ENCODE measurements at regions not wholly inside any gene's neighbourhood (a gene's known extent, or its start where the extent isn't known, plus 50 kb on each side); places are given as distances from the start of the nearest gene placed in this dataset.

DNA sequence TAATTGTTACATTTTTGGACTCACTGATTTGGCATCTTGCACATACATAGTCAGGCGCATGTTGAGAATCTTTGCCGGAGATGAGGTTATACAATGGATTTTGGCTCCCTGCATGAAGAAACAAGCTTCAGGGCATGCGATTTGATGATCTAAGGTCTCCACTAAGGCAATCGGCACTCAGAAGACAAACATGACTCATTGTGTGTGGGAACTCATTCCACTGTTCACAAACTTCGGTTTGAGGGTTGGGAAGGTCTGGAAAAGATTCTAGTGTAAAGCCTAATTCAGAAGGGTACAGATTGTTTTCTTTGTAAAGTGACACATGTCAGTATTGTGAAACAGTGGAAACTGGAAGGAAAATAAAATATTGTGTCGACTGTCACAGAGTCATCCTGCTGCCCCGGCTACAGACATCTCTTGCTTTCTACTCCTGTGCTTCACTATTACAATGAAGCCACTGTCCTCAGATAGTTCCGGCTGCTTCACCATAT, 192.6 kb upstream of the HMGA2 start:
- no peak for DNase-seq

DNA sequence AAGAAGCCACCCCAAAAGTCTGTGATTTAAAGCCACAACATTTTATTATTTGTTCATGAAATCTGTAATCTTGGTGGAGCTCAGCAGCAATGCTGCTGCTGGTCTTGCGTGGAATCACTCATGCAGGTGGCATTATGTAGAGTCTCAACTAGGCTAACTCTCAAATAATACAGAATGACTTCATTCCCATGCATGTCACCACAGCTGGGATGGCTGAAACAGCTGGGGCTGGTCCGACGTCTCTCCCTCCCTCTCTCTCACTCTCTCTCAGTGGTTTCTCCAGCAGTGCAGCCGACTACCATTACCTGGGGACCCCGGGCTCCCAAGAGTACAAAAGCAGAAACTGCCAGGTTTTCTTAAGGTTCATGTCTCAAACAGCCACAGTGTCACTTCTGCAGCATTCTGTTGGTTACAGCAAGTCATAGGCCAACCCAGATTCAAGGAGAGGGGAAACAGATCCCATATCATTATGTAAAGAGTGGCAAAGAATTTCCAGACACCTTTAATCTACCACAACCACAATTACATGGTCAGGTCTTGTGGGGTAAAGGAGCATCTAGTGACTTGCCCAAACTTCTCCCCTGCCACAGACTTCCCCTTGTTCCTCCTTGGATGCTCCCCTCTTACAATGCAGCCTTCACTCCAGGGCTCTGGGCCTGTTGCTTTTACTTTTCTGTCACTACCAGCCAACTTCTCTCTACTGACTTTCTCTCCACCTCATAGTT, 192.0 kb upstream of the HMGA2 start:
- DNase-seq, result no peak

DNA sequence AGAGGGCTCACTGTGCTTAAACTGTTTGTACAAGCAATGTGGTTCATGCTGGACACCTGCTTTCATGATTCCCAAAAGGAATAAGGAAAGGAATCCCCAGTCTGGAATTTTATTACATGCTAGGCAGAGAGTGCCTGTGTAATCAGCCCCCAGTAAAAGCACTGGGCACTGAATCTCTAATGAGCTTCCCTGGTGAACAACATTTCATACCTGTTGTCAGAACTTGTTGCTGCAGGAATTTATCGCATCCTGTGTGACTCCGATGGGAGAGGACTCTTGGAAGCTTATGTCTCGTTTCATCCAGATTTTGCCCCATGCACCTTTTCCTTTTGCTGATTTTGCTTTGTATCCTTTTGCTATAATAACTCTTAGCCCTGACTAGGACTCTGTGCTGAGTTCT, 190.2 kb upstream of the HMGA2 start:
- DNase-seq, result no peak

DNA sequence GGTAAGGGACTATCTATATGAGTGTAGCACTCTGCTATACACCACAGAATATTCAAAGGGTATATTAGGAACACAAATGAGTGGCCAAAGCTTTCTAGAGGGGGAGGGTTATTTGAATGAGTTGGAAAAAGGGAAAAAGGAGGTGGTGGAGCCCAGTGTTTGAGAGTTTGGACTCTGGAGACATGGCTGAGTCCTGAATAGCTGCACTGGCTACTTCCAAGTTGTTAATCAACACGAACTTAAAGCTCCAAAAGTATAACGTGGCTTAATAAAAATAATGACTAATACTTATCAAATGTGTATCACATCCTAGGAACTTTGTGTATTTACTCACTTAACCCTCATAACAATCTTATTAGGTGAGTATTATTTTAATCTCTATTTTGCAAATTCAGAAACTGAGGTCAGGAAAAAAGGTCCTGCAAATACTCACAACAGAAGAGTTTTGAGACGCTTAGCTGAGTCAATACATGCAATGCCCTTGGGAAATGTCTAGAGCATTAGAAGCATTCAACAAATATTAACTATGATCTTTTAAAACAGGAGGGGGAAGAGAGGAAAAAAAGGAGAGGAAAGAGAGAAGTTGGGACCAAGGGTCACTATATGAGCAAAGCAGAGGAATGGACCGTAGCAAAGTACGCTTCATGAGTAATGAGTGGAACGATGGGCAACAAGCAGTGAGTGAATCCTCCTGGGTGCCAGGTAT, 189.5 kb upstream of the HMGA2 start:
- DNase-seq, result no peak

DNA sequence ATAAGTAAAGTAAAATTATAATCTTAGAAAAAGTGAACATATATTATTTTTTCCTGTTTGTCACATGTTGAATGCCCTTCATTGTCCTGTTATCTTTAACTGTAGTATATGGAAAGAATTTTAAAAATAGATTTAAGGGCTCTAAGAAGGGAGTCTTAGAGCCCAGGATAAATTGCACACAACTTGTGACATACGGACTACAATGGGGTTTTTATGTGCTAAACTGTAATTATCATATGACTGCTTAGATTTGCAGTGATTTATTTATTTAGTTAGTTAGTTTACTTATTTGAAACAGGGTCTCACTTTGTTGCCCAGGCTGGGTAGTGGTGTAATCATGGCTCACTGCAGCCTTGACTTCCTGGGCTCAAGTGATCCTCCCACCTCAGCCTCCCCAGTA, 187.8 kb upstream of the HMGA2 start:
- no peak for DNase-seq

DNA sequence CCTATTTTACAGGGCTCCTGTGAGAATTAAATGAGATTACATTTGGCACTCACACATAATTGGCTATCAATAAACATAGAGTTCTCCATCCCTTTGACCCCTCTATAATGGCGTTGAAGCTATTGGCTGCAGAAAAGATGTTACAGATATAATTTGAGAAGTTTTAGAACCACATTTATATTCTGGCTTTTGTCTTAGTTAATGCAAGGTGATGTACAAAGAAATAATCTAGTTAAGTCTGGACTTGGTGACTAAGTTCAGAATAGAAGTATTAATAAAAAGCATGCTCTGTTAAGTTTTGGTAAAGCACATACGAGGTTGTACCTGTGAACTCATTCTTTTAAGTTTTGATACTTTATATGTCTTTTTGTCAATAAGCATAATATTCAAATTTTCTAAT, 187.1 kb upstream of the HMGA2 start:
- DNase-seq, result no peak

DNA sequence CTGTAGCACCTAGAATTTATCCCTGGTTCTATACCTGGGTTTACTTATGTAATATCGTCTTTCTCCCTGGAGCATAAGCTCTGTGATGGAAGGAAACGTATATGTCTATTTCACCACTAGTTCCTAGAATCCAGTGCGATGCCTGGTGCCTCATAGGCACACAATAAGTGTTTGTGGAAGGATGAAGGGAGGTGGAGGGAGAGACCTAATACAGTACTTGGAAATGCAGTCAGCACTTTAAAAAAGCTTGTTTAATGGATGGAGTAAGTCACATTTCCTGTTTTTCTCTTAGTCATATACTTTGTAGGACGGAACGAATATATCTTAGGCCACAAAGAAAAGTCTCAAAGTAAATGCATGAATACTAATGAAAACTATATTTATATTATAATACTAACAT, 186.5 kb upstream of the HMGA2 start:
- DNase-seq, result no peak

DNA sequence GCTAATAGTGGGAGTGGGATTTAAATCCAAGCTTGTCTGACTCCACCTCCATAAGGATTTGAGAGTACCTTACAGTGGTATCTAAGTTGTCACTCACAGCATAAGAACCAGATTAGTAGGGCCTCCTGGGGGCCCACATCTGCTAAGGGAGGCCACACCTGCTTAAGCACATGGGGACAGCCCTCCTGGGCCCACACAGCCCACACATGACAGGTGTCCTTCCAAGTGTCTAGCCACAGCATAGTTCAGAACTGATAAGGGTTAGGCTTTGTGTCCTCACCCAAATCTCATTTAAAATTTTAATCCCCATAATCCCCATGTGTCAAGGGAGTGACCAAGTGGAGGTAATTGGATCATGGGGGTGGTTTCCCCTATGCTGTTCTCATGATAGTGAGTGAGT, 186.0 kb upstream of the HMGA2 start:
- DNase-seq, result no peak

DNA sequence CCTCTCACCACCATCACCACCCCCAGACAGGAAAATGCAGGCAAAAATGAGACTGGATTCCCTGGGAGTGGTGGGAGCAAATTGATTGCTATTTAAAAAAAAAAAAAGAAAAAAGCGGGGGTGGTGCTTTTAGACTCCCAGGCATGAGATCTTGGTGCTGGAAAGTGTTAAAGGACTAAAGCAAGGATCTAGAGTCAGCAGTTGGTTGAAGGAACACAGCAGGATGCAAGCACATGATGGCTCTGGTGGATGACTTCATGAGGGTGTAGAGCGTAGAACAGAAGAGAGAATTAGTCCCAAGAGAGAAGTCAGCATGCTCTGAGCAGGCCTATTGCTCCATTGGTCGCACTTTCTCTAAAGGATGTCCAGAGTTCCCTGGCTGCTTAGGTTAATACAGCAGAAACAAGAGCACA, 183.8 kb upstream of the HMGA2 start:
- DNase-seq, result no peak

DNA sequence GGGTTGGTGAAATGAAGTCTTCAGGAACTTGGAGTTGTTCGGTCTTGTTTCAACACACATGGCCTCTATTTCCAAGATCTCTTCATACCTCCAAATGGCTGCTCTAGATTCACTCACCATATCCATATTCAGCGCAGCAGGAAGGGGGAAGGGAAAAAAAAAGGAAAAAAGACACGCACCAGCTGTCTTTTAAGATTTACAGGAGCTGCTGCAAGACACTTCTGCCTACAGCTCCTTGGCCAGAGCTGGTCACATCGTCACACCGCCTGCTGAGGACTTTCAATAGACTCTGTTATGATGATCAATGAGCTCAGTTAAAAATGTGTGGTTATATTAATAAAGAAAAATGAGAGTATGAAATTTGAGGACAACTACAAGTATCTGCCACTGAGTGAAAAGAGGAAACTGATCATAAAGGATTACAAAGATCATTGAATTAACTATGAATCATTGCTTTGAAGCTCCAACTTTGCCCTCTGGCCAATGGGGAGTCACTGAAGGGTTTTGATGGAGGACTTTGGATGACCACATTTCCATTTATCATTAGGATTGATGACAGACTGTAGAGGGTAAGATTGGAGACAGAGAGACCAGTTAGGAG, 182.1 kb upstream of the HMGA2 start:
- DNase-seq, result no peak

DNA sequence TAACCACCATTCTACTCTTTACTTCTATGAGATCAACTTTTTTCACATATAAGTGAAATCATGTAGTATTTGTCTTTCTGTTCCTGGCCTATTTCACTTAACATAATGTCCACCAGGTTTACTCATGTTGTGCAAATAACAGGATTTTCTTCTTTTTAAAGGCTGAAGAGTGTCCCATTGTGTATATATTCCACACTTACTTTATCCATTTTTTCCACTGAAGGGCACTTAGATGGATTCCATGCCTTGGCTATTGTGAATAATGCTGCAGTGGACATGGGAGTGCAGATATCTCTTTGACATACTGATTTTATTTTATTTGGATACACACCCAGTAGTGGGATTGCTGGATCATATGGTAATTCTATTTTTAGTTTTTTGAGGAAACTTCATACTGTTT, 181.1 kb upstream of the HMGA2 start:
- DNase-seq, result no peak

DNA sequence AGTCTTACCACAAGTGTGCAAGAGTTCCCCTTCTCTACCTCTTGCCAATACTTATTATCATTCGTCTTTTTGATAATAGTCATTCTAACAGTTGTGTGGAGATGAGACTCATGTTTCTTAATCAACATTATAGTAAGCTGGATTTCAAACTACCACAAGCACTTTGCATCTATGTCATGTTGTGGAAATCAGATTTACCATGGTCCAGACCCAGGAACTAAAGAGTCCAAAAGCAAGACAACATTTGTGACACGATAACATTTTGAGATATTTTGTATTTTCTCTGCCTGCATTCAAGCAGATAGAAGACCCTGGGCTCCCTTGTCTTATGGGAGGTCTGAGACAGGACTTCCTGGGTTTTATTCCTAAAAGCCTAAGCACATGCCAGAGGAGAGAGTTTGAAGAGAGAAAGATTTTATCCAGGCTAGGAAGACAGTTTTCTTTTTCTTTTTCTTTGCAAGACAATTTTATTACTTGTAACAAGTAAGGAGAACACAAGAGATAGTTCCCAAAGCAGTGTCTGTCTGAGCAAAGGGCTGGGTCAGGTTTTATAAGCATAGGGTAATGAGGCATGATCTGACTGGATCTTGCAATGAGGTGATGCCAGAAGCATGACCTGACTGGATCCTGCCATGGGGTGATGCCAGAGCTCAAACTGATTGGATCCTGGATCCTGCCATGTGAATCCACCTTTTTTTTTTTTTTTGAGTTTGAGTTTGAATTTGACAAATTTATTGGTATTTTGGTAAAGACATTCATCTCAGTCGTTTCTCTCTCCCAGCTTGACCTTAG, 180.5 kb upstream of the HMGA2 start:
- DNase-seq, result no peak

DNA sequence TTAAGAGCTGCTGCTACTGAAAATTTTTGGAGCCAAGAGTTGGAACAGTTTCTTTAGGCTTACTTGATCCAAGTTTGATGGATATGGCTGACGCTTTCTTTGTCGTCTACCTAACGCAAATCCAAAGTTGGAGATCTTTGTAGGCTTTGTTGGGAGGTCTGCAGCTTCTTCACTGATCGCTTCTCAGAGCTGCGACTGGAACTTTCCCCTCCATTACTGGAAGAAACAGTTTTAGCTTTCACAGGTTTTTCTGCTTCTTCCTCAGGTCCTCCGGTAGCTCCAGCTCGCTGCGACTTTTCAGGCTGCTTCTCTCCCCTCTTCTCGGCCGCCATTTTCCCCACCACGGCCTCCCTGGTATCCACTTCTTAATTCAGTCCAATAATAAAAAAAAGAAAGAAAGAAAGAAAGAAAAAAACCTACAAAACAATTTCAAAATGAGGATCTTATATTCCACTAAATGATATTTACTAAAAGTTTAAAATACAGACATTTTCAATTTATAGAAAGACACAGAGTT, 178.1 kb upstream of the HMGA2 start:
- no peak for DNase-seq

DNA sequence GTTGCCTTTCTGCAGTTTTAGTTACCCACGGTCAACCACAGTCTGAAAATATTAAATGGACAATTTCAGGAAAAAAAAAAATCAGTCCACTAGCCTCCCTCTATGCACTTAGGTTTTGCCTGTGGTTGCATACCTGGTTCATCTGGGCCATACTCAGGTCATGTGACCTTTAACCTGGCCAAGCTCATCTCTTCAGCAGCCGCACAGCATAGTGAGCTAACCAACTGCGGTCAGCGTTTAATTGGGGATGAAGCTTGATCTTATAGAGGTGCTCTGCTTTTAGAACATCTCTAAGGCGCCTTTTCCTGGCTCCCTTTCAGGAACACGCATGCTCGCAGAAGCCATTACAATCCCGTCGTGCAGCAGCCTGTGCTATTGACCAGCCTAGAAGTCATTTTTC, 177.2 kb upstream of the HMGA2 start:
- no peak for DNase-seq

DNA sequence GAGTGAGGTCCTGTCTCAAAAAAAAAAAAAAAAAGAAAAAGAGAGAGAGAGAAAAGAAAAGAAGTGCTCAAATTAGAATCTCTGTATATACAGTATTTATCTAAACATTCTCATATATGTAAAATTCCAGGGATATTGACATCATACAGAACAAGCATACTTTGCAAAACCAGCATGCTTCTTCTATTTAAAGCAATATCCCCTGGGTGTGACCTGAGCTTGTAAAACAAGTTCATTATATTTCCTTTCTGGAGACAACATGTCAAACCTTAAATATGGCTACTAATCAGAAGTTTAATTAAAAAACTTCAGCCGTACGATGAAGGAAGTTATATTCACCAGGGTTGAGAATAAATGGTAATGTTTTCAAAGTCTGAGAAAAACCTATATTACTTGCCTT, 175.8 kb upstream of the HMGA2 start:
- no peak for DNase-seq

DNA sequence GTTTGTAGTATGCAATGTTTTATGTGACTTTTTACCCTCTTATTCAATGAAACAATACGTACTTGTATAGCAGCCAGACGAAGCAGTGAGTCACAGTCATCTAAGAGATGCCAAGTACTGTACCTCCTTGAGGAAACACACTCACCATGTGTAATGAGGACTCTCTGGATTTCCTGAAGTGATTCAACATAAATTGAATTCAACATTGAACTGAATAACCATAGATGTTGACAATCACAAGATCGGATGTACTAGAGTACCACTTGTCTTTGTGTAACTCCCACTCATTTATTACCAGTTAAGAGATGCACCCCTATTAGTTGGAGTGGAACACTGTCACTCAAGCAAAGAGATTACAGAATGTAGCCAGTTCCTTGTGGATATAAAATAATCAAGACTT, 175.2 kb upstream of the HMGA2 start:
- DNase-seq, result no peak

DNA sequence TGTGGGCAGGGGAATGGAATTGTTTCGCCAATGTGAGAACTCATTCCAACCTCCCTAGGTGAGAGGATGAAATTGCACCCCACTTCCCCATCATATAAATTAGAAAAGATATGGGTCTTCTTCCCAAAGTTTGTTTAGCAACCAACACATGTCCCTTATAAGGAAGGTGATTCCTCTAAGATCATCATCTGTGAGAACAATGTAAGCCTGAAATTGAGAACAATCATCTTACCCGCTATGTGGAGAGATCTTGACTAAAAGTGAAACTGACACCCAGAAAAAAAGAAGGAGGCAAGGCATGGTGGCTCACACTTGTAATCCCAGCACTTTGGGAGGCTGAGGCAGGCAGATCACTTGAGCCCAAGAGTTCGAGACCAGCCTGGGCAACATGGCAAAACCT, 173.2 kb upstream of the HMGA2 start:
- no peak for DNase-seq

DNA sequence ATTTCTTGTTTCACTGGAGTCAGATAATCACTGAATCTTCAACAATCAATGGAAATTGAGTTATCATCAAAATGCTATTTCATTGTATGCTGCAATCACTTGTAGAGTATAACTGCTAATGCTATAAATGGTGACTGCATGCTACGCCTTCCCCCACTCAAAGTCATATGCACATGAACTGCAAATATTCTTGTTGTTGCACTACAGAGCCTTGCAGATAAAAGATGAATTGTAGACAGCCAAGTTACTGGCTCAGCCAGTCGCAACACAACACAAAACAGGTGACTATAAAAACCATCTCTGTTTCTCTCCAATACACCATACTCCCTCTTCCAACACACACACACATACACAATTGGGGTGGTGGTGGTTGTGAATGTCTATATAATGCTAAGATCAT, 171.0 kb upstream of the HMGA2 start:
- no peak for DNase-seq

DNA sequence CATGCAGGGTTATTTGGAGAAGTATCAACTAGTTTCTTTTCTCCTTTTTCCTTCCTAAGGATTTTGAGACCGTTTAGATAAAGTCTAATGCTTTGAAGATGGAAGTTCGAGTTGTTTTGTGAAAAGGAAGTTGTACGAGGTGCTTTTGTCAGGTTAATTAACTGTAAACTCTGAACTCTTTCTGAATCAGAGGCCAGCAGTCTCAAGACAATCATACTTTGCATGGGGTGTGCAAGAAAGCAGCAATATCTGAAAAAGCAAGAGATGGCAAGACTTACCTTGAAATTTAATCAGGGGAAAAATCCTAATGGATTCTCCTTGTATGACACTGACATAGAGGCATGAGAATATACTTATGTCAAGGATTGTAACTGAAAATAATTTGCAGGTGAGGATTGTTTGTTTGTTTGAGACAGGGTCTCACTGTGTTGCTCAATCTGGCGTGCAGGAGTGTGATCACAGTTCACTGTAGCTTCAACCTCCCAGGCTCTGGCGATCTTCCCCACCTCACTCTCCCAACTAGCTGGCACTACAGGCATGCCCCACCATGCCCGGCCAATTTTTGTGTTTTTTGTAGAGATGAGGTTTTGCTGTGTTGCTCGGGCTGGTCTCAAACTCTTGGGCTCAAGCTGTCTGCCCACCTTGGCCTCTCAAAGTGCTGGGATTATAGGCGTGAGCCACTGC, 170.2 kb upstream of the HMGA2 start:
- DNase-seq, result no peak

DNA sequence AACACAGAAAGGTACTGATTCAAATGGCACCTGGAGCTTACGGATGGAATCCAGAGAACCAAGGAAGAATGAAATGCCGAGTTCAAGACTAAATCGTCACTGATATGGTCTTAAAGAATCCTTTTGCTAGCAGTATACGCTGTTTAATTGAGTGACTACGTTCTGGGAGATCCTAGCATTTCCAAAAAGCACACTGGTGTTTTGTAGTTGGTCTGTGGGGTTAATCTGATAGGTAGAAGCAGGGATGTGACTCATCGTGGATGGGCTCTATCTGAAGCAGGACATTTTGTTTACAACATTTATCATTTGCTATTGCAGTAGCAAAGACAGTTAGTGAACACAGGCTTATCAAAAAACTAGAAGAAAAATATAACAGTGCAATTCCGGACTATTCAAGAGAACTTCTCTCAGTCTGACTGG, 169.2 kb upstream of the HMGA2 start:
- DNase-seq, result no peak

DNA sequence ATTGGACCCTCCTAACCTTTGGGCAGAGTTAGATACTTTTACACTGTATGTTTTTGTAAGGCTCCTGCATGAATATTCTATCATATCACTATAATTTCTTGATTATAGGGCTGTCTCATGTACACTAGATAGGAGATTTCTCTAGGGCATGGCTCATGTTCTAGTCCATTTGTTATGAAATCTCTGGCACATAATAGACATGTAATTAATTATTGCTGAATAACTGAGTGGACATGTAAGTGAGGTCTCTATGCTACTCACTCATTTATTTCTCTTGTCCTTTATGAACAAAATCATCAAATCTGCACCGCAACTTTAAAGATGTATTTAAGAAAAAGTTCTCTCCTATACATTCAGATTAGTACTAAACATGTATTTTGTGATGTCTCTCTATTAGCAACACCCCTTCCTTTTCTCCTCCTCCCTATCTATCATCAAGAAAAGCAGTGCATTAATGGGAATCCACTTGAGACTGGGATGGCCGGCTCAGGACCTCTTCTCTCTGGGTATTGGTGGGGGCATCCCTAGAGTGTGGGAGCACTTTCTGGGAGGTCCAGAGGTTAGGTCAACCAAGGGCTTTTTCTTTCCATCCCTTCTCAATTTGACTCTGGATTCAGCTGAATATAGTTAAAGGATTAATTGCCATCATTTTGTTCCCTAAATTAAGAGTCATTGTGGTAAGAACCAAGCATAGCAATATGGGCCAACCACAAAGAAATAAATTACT, 168.0 kb upstream of the HMGA2 start:
- DNase-seq, result no peak

DNA sequence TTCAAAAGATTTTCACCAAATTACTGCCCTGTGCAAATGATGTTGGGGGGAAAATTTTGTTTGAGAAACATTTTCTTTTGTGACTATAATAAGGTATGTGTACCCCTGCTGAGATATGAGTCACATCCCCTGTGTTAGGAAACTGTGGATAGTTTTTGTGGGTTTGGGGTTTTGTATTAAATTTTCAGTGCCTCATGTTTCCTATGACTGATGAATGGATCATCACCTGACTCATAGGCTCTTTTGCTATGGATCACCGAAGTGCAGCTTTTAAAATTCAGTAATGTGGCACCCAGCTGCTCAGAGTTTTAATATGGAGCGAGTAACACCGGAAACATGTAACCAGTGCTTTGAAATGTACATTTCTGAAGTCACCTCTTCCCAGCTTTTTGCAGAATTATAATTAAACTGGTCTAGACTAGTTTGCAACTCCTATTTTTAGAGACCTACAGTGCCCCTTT, 167.4 kb upstream of the HMGA2 start:
- no peak for DNase-seq
